ENCODE measurements at regions not wholly inside any gene's neighbourhood (a gene's known extent, or its start where the extent isn't known, plus 50 kb on each side); places are given as distances from the start of the nearest gene placed in this dataset.

- DNase-seq, result no peak
Measured at GRCh38 chr18:61727241-61728193, 165.3 kb downstream of the RNF152 start.

GRCh38 chr18:61724532-61724931 is 168.3 kb downstream of the RNF152 start:
- DNase-seq, result no peak

GRCh38 chr18:61722247-61722646 is 170.6 kb downstream of the RNF152 start:
- no peak for DNase-seq

DNA sequence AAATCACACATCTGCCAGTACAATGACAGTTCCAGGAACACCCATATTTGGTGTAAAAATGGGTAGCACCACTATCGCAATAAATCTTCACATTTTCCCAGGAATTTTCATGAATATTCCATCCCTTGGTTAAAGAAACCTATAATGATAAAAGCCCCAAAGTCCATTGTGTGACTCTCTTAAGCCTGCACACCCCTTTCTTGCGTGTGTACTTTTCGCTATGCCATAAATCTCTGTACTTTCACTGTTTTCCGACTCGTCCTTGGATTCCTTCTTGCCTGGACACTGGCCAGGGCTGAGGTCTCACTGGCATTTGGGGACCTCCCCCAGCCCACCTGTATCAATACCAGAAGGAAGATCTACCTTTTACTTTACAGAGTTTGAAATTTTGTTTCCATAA is 172.3 kb downstream of the RNF152 start:
- DNase-seq, result no peak

GRCh38 chr18:61719671-61720070 is 173.1 kb downstream of the RNF152 start:
- DNase-seq, result no peak

- no peak for DNase-seq
Measured at GRCh38 chr18:61718944-61719343, 173.9 kb downstream of the RNF152 start.

DNA sequence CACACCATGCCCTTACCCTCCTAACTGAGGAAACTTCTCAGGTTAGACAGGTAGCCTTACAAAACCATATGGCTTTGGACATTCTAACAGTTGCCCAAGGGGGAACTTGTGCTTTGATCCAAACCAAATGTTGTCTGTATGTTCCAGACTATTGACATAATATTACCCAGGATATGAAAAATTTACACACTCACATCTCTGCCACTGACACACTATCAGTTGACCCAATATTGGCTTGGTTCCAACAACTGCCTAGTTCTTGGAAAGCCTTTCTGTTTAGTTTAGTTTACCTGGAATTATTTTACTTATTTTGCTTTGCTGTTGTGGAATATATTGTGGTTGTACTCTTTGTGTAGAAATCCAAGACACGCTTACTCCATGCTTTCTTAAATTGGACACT is 178.4 kb downstream of the RNF152 start:
- no peak for DNase-seq

DNA sequence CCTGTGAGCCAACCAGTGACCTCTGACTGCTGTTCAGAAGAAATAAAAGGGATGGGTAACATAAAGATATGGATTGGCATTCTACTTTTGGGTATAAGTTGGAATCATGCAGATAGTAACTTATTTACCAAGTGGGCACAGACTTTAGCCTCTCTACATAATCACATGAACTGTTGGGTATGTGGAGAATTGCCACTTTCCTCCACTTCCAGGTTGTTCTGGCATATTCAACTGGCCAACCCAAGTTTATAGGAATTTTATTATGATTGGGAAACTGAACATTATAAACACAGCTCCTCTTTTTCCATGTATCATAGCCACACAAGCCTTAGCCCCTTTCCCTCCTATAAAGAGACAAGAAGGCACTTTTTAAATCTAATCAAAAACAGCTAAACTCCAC is 179.3 kb downstream of the RNF152 start:
- no peak for DNase-seq

GRCh38 chr18:61710082-61710620 is 182.7 kb downstream of the RNF152 start:
- DNase-seq, result no peak

GRCh38 chr18:61706276-61706915 is 186.4 kb downstream of the RNF152 start:
- DNase-seq, result no peak

DNA sequence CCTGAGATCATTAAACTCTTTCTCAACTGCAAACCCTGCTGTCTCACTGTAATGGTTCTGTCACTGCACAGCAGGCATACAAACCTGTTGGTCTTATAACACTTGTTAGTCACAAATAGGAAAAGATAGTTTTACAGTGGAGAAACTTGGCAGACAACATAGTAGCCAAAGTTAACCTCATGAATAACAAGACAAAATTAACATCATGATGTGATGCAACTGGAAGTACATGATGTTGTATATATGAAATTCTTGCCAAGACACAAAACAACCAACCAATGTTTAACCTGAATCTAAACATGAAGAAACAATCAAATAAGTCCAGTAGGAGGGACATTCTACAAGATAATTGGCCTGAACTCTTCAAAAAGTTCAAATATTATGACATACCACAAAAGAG is 189.3 kb downstream of the RNF152 start:
- no peak for DNase-seq

DNA sequence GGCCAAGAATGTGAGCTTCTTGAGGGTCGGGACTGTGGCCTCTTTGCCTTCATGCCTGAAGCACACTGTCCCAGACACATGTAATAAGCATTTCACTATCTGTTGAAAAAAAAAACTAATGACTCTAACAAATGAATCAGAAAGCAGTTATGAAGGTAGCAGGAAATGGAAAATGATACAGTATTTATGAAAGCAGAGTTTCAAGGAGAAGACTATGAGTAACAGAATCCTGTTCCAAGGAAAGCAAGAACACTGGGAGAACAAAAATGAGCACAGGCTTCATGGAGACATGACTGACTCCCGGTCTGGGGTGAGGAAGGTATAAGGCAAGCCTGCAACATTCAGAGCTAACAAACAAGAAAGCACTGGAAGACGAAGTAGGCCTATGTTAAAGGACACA is 190.8 kb downstream of the RNF152 start:
- no peak for DNase-seq

GRCh38 chr18:61699397-61700110 is 193.3 kb downstream of the RNF152 start:
- no peak for DNase-seq

- no peak for DNase-seq
Measured at GRCh38 chr18:61697306-61697909, 195.4 kb downstream of the RNF152 start.

DNA sequence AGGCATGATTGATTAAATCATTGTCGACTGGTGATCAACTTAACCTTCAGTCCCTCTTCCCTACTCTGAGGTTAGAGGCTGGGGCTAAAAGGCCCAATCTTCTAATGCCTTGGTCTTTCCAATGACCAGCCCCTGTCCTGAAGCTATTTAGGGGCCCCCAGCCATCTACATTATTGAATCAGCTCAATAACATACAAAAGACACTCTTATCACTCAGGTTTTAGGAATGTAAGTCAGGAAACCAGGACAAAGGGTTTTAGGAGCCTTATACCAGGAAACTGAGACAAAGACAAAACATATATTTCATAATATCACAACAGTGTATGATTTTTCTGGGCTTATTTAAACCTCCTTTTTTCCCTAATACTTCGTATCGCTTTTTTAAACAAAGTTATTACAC is 198.6 kb downstream of the RNF152 start:
- DNase-seq, result no peak

DNA sequence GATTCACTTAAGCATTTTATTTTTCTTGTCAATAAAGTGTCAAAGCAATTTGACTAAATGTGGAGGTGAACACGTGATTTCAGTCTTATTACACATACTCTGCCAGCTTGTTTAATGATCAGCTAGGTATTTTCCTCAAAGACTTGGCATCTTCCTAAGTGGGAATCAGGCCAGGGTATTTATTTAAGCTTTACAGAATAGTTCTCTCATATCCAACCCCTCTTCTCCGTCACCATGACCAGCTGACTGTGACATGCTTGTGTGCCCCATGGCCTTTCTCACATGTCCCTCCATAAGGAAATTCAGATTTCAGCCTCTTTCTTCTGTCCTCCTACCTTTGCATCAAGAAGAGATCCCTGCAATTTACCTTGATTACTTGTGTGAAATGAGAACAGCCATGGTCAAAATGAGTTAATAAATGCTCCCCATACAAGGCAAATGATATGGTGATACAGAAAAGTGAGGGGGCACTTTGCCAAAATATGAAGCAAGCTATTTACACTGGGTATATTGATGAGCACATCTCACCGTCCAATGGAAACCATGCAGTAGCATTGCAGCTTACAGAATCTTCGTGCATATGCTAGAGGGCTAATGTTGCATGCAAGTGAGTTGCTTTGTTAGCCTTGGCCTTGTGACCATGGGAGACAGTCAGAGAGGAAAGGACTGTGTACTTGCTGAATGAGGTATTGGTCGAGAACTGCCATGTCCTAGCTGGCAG is 202.2 kb downstream of the RNF152 start:
- DNase-seq, result no peak

DNA sequence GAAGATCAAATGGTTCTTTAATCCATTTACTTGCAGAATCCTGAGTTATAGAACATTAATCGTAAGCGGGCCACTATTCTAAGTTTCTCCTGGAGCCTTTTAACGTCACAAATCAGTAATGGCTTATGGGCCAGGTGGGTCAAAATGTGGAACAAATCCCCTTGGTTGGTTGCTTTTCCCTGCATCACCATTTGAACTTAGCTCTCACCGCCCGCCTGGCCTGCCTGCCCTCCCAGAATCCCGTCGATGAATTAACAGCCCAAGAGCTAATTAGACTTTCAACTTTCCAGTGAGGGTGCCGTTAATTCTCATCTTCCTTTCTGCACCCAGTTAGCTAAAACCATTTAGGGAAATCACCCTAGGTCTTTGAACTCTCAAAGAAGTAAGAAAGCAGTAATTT is 205.5 kb downstream of the RNF152 start:
- no peak for DNase-seq

GRCh38 chr18:61683856-61684255 is 209.0 kb downstream of the RNF152 start:
- no peak for DNase-seq

- DNase-seq, result no peak
Measured at GRCh38 chr18:61681065-61681464, 211.7 kb downstream of the RNF152 start.

DNA sequence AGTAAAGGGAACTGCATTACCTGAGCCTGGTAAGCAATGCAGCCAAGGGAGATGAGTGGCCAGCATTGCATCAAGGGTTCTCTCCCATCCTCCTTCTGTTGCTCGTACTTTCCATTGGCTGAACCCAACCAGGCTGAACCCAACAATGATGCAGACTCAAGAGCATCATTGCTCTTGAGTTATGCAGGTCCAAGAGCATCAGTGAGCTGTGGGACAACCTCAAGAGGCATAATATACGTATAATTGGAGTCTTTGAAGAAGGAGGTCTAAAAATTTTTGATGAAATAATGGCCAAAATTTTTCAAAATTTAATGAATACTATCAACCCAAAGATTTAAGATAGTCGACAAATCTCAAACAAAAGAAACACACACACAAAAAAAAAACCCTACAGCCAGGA is 213.0 kb downstream of the RNF152 start:
- DNase-seq, result no peak

- no peak for DNase-seq
Measured at GRCh38 chr18:61677435-61677970, 215.3 kb downstream of the RNF152 start.
